Stimulated activated effector memory CD8-positive, alpha-beta T cell treated with anti-CD3 and anti-CD28 coated beads, Interleukin-12 subunit alpha, Interleukin-12 subunit beta, amount 100 ng/mL, for 72 hours (primary cell): ENCODE measurements at regions not wholly inside any gene's neighbourhood (a gene's known extent, or its start where the extent isn't known, plus 50 kb on each side); places are given as distances from the start of the nearest gene placed in this dataset.
A peak's percentile ranks its signal among the peaks of the same experiment; 100 is the strongest.

ENCODE experiments used
- ATAC-seq: fragments of 150-1000 bp; cut with Tn5 transposase; 2 replicates; pipeline ENCODE4 v1.10.0; 2021
- DNase-seq, 2 donors: peaks; one replicate each; pipeline ENCODE4 v3.0.0; 2021 to 2022; ENCODE audit warnings: low spot score in 2 of 2
- H3K27ac Mint-ChIP-seq: one replicate; pipeline ENCODE4 v1.8.0; 2022; ENCODE audit warnings: mild to moderate bottlenecking, mixed read lengths
- H3K36me3 Mint-ChIP-seq: one replicate; pipeline ENCODE4 v1.8.0; 2022; ENCODE audit warnings: mild to moderate bottlenecking, mixed read lengths
- H3K4me1 Mint-ChIP-seq: one replicate; pipeline ENCODE4 v1.8.0; 2022; ENCODE audit warnings: mixed read lengths
- H3K4me3 Mint-ChIP-seq: one replicate; pipeline ENCODE4 v1.8.0; 2022; ENCODE audit warnings: mild to moderate bottlenecking, mixed read lengths
- H3K9me3 Mint-ChIP-seq: one replicate; pipeline ENCODE4 v1.8.0; 2022; ENCODE audit warnings: mixed read lengths

GRCh38 chr7:372932-373791 lies 83.2 kb downstream of the FOXL3 start:
- H3K4me3 Mint-ChIP-seq: no peak overlapping the region
- peaks cover 5% of the 10 kb centered on the region for H3K36me3 Mint-ChIP-seq
- ATAC-seq (no peak), DNase-seq (no peak)
- H3K9me3 Mint-ChIP-seq: no peaks in the 10 kb centered on the region
- H3K27ac Mint-ChIP-seq: peak overlapping the region; percentile 8
- no peaks in the 10 kb centered on the region for H3K4me1 Mint-ChIP-seq

GRCh38 chr7:373818-374705 lies 84.1 kb downstream of the FOXL3 start:
- DNase-seq: no peak
- no peak for ATAC-seq
- Mint-ChIP-seq H3K4me3 (no peak overlapping the region), H3K27ac (no peak overlapping the region), H3K4me1 (no peaks in the 10 kb centered on the region), H3K9me3 (no peaks in the 10 kb centered on the region), H3K36me3 (peaks cover 5% of the 10 kb centered on the region)

GRCh38 chr7:374706-375311 lies 84.8 kb downstream of the FOXL3 start:
- no peaks in the 10 kb centered on the region for H3K4me1 Mint-ChIP-seq
- H3K9me3 Mint-ChIP-seq: no peaks in the 10 kb centered on the region
- no peak overlapping the region for H3K4me3 Mint-ChIP-seq
- H3K36me3 Mint-ChIP-seq: peaks cover 5% of the 10 kb centered on the region
- no peak for DNase-seq
- ATAC-seq: no peak
- no peak overlapping the region for H3K27ac Mint-ChIP-seq

GRCh38 chr7:375321-375831 lies 85.4 kb downstream of the FOXL3 start:
- no peak overlapping the region for H3K4me3 Mint-ChIP-seq
- H3K36me3 Mint-ChIP-seq: peaks cover 5% of the 10 kb centered on the region
- DNase-seq: no peak
- no peak overlapping the region for H3K27ac Mint-ChIP-seq
- no peaks in the 10 kb centered on the region for H3K9me3 Mint-ChIP-seq
- peaks cover 5% of the 10 kb centered on the region for H3K4me1 Mint-ChIP-seq
- ATAC-seq: no peak

GRCh38 chr7:375901-376305 lies 85.9 kb downstream of the FOXL3 start:
- H3K36me3 Mint-ChIP-seq: peaks cover 5% of the 10 kb centered on the region
- DNase-seq (no peak), ATAC-seq (no peak)
- H3K4me1 Mint-ChIP-seq: peaks cover 11% of the 10 kb centered on the region
- no peak overlapping the region for H3K27ac Mint-ChIP-seq
- no peak overlapping the region for H3K4me3 Mint-ChIP-seq
- no peaks in the 10 kb centered on the region for H3K9me3 Mint-ChIP-seq

- Mint-ChIP-seq H3K27ac (no peak overlapping the region), H3K4me3 (no peak overlapping the region), H3K36me3 (peaks cover 5% of the 10 kb centered on the region), H3K4me1 (peaks cover 17% of the 10 kb centered on the region), H3K9me3 (no peaks in the 10 kb centered on the region)
- DNase-seq (no peak), ATAC-seq (no peak)
Observed at GRCh38 chr7:376306-377079, 86.5 kb downstream of the FOXL3 start.

GRCh38 chr7:377080-378040 lies 87.4 kb downstream of the FOXL3 start:
- Mint-ChIP-seq H3K36me3 (peaks cover 5% of the 10 kb centered on the region), H3K4me3 (no peak overlapping the region), H3K9me3 (no peaks in the 10 kb centered on the region), H3K4me1 (peaks cover 25% of the 10 kb centered on the region), H3K27ac (no peak overlapping the region)
- DNase-seq: no peak
- no peak for ATAC-seq

- Mint-ChIP-seq H3K9me3 (no peaks in the 10 kb centered on the region), H3K36me3 (no peaks in the 10 kb centered on the region), H3K4me1 (peaks cover 27% of the 10 kb centered on the region), H3K27ac (no peak overlapping the region), H3K4me3 (no peak overlapping the region)
- ATAC-seq: no peak
- DNase-seq: no peak
Observed at GRCh38 chr7:378041-378420, 88.1 kb downstream of the FOXL3 start.

GRCh38 chr7:378551-379455 lies 88.8 kb downstream of the FOXL3 start:
- Mint-ChIP-seq H3K4me3 (no peak overlapping the region), H3K27ac (no peak overlapping the region), H3K4me1 (peaks cover 27% of the 10 kb centered on the region), H3K36me3 (no peaks in the 10 kb centered on the region), H3K9me3 (peaks cover 4% of the 10 kb centered on the region)
- DNase-seq (no peak), ATAC-seq (no peak)

GRCh38 chr7:379456-380138 lies 89.6 kb downstream of the FOXL3 start:
- Mint-ChIP-seq H3K4me3 (peak overlapping the region; percentile 48), H3K9me3 (peaks cover 10% of the 10 kb centered on the region), H3K4me1 (peaks cover 27% of the 10 kb centered on the region), H3K27ac (no peak overlapping the region), H3K36me3 (no peaks in the 10 kb centered on the region)
- DNase-seq: no peak
- ATAC-seq: no peak

GRCh38 chr7:380139-380485 lies 90.1 kb downstream of the FOXL3 start:
- Mint-ChIP-seq H3K36me3 (no peaks in the 10 kb centered on the region), H3K27ac (no peak overlapping the region), H3K9me3 (peaks cover 10% of the 10 kb centered on the region), H3K4me1 (peaks cover 27% of the 10 kb centered on the region), H3K4me3 (peak overlapping the region; percentile 48)
- no peak for ATAC-seq
- DNase-seq: no peak

- no peak for DNase-seq
- H3K36me3 Mint-ChIP-seq: no peaks in the 10 kb centered on the region
- peaks cover 27% of the 10 kb centered on the region for H3K4me1 Mint-ChIP-seq
- H3K9me3 Mint-ChIP-seq: peaks cover 10% of the 10 kb centered on the region
- peak overlapping the region; percentile 91 for H3K27ac Mint-ChIP-seq
- peak overlapping the region; percentile 48 for H3K4me3 Mint-ChIP-seq
- no peak for ATAC-seq
Observed at GRCh38 chr7:380711-381210, 90.8 kb downstream of the FOXL3 start.
